ENCODE measurements at regions not wholly inside any gene's neighbourhood (a gene's known extent, or its start where the extent isn't known, plus 50 kb on each side); places are given as distances from the start of the nearest gene placed in this dataset.
A peak's percentile ranks its signal among the peaks of the same experiment; 100 is the strongest.

GRCh38 chr12:118709946-118710345 is 271.4 kb upstream of the SRRM4 start:
- no peak for DNase-seq

DNA sequence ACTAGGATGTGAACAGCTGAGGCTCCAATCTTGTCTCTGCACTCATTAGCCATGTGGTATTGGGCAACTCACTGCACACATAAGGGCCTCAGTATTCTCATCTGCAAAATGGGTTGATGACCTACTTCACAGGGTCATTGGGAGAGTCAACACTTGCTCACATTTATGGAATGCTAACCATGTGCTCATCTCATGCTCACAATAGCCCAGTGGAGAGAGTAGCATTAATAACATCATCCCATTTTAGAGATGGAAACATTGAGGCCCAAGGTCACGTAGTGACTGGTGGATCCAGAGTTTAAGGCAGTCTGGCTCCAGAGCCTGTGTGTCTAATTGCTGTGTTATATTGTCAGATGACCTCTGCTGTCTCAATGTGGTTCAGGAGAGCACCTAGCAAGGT is 270.2 kb upstream of the SRRM4 start:
- no peak for DNase-seq

DNA sequence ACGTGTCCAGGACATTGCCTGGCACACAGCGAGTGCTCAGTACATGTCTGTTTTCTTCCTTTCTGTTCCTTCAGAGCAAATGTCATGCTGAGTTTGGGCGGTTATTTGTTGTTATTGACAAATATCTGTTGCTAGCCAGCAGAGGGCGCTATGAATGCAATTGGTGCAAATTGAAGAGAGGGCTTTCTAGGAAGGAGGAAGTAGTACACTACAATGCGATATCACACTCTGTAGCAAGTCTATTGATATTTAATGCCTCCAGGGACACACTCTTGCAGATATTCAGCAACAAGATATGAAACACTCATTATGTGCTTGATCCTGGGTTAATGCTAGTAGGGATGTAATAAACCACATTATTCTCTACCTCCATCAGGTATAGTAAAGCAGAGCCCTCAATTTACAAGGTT is 267.3 kb upstream of the SRRM4 start:
- DNase-seq: peak; percentile 61

DNA sequence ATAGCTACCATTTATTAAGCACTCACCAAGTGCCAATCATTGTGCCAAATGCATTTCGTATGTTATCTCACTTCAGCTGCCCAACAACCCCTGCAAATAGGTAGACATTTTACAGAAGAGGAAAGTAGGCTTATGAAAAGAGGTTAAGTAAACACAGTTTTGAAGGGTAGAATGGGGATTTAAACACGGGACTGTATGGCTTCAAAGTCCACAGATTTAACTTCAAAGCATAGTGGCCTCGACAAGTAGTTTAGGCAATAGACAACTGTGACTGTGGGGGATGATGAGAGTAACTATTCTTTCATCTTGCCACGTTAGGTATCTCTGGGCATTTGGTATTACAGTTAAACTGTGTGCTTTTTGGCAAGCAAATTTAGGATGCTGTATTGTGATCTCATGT is 266.8 kb upstream of the SRRM4 start:
- DNase-seq: no peak

DNA sequence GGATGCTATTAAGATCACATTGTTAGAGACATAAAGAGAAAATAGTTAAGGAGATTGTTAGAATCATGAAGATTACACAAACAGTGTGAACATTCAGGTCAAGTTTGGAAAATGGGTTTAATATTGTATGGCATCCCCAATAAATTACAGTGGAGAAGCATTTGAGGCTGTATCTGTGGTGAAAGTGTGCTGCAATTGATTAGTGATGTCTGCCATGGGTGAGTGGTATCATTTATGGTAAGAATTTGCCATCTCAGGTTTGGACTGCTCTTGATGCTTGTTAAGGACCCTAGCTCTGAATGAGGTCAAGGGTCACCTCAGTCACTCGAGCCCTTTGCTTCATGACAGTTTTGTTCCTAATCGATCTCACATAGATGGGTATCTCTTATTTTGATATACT is 265.7 kb upstream of the SRRM4 start:
- DNase-seq: no peak

DNA sequence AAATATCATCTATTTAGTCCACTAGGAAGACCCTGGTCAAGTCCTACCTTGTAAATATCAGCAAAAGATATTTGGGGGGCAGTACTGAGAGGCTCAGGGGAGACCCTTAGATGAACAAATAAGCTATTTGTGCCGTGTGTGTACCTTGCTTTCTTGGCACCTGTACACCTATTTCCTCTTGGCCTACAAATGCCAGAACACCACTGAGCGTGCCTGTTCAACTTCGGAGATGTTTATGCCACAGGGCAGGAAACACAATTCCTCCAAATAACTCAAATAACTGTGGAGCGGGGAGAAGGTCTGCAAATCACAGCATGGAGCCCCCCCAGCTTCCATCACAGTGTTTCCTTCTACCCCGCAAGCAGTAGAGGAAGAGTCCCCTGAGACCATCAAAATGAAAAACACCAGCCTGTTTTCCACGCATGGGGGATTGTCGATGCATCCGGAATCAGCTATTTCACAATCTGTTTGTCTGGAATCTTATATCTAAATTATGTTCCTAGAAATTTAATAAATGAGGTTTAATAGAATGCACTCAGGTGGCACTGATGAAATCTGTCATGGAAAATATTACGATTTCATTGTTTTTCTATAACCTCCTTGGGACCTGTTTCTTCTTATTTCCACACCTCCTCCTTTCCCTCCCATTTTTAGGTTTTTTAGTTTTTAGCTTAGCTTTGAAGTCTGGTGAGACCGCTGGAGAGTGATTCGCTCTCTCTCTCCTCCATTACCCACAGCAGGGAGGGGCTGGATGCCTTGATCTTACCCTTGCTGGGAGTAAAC is 254.0 kb upstream of the SRRM4 start:
- no peak for DNase-seq

- DNase-seq: no peak
These were observed 253.4 kb upstream of the SRRM4 start for GRCh38 chr12:118727979-118728366.

DNA sequence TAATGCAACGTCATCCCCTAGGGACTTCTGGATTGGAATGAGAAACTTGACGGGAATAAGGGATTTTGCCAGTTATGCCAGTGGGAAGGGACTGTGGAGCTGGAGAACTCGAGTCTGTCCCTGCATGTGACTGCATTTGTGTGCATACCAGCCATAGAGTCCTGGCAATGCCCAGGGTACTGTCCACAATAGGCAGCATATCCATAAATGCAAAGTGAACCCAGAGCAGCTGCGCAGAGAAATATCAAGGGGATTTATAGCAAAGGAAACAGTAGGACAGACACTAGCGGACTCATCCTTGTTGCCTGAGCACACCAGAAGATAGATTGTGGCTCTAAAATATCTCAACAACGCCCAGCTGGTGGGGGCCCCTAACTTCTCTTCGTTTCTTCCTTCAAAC is 247.1 kb upstream of the SRRM4 start:
- no peak for DNase-seq

GRCh38 chr12:118737985-118738540 is 243.3 kb upstream of the SRRM4 start:
- DNase-seq: no peak

GRCh38 chr12:118741194-118741593 is 240.1 kb upstream of the SRRM4 start:
- no peak for DNase-seq

DNA sequence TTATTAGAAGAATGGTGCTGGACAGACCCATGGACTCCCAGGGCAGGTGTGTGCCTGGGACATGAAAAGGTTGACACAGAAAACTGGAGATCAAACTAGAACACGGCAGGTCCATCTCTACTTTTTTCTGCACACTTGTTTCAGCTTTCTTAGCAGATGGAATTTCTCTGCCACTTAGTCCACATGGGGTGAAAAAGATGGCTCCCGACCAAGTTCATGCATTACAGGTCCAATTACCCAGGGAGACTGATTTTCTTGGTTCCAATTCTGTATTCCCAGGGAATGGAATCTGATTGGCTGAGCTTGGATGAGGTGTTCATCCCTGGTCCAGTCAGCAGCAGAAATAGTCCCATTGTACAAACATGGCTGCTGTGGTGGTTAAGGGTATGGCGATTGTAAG is 238.9 kb upstream of the SRRM4 start:
- DNase-seq: no peak

- peak; percentile 61 for DNase-seq
These were observed 237.2 kb upstream of the SRRM4 start for GRCh38 chr12:118743896-118744700.

DNA sequence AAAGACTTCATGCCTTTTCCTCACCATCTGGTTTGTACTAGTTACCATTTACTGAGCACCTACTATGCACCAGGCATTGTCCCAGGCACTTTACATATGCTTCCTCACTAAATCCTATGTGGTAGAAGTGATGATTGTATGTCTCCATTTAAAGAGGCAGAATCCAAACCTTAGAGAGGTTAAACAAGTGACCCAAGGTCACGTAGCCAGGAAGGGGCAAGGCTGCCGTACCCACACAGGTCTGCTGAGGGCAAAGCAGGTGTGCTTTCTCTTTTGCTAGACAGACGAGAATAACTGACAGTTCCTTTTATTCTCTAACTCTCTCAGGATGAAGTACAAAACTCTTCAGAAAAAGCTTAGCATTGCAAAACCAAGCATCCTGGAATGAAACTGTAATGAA is 235.2 kb upstream of the SRRM4 start:
- no peak for DNase-seq

- no peak for DNase-seq
These were observed 234.4 kb upstream of the SRRM4 start for GRCh38 chr12:118746960-118747359.

- DNase-seq: no peak
These were observed 233.6 kb upstream of the SRRM4 start for GRCh38 chr12:118747771-118748170.

DNA sequence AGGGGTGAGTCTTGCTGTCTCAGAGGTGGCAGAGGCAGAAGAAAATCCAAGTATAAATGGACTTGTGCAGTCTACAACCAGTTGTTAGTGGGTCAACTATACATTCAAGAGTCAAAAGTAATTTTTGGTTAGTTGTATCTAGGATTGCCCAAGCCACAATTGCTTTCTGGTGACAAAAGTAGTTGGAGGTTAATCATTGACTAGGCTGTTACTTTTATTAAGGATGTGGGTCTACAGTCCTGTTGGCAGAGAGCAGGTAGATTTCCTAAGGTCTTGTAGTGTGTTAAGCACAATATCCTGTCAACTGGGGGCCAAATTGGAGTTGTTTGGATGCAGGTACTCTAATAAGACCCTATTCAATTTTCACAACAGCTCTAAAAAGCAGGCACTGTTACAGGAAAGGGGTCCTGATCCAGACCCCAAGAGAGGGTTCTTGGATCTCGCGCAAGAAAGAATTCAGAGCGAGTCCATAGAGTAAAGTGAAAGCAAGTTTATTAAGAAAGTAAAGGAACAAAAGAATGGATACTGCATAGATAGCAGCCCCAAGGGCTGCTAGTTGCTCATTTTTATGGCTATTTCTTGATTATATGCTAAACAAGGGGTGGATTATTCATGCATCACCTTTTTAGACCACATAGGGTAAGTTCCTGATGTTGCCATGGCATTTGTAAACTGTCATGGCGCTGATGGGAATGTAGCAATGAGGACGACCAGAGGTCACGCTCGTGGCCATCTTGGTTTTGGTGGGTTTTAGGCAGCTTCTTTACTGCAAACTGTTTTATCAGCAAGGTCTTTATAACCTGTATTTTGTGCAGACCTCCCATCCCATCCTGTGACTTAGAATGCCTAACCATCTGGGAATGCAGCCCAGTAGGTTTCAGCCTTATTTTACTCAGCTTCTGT is 232.6 kb upstream of the SRRM4 start:
- no peak for DNase-seq

DNA sequence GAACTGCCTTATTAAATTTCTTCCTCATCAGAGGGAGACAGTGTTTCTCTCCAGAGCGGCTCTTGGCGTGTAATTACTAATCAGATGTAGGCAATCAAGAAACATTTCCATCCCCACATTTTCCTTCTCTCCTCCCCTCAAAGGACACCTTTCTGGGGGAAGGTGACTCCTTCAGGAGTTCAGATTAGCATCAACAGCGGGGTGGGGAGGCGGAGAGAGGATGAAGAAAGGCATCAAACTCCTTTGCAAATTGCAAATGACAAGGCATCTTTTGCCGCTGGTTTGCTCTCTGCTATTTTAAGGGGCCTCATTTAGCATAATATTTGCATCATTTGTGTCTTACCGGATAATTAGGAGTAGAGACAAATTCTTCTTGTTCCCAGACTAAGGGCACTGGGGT is 231.7 kb upstream of the SRRM4 start:
- DNase-seq: no peak

- DNase-seq: no peak
These were observed 230.7 kb upstream of the SRRM4 start for GRCh38 chr12:118750666-118751065.

- DNase-seq: no peak
These were observed 230.0 kb upstream of the SRRM4 start for GRCh38 chr12:118751355-118751754.

DNA sequence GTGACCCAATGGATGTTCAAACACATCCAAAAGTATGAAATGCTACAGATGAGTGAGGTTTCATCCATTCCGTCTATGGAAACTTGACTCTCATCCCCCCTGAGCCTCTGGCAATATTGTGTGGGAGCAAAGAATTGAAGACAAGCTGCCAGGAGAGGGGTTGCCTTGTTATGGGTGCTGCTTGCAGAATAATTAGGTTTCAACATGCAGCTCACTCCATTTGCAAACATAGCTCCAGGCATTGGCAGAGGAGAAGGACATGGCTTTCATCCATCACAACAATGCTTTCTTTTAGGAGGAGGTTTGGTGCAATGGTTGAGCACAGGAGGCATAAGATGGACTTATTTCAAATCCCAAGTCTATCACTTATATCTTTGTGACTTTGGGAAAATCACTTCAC is 220.7 kb upstream of the SRRM4 start:
- DNase-seq: peak; percentile 23

GRCh38 chr12:118763234-118763633 is 218.1 kb upstream of the SRRM4 start:
- DNase-seq: no peak

DNA sequence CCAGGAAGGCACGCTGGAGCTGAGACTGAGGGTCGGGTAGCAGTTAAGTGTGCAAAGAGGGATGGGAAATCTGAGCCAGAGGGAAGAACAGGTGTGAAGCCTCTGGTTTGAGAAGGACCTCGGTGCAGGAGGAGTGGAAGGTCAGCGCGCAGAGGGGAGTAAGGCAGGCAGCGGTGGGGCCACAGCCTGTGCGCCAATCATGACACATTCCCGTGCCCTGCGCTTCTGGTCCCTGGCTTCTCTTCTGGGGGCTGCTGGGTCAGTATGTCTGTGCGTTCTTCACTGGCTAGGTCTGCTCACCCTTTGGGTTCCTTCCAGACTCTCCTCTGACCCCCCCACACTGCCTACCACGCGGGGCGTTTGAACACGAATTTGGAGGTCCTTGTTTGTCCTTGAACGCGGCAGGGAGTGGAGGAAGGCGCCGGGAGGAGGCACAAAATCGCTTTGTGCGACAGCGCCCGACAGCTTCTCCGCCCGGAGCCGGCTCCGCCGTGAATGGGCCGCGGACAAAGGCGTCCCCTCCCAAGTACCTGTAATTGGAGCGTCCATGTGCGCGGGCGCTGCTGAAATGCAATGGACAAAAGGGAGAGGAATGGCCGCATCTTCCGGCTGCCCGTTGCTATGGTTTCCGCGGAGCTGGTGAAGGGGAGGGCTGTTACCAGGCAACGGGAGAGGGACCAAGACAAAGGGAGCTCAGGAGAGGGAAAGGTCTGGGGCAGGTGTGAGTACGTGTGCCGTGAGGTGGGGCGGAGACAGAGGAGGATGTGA is 207.2 kb upstream of the SRRM4 start:
- peak; percentile 97 for DNase-seq
